ENCODE measurements at regions not wholly inside any gene's neighbourhood (a gene's known extent, or its start where the extent isn't known, plus 50 kb on each side); places are given as distances from the start of the nearest gene placed in this dataset.

GRCh38 chr13:67574320-67575233, 344.4 kb upstream of the PCDH9 start:
- TF ChIP-seq TEAD4 (IDR thresholded peaks at IDR 0.05) (0 out of 2 replicates have a peak, but pooled peaks have one; percentile 19), RAD21 (IDR thresholded peaks at IDR 0.05; ENCODE audit: low read depth) (no peak)

- TF ChIP-seq RAD21 (IDR thresholded peaks at IDR 0.05; ENCODE audit: low read depth) = no peak
- TF ChIP-seq TEAD4 (IDR thresholded peaks at IDR 0.05) = no peak
- no peak for TF ChIP-seq EGR1 (IDR thresholded peaks at IDR 0.05)
- no peak for TF ChIP-seq CEBPB (IDR thresholded peaks at IDR 0.05)
- no peak for TF ChIP-seq CREB1 (IDR thresholded peaks at IDR 0.05; ENCODE audit: low read depth)
- TF ChIP-seq FOXM1 (IDR thresholded peaks at IDR 0.05; ENCODE audit: borderline replicate concordance, low read depth) = no peak
- TF ChIP-seq, protein P1, sequence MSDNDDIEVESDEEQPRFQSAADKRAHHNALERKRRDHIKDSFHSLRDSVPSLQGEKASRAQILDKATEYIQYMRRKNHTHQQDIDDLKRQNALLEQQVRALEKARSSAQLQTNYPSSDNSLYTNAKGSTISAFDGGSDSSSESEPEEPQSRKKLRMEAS (IDR thresholded peaks at IDR 0.05) = no peak
- TF ChIP-seq, protein P2, sequence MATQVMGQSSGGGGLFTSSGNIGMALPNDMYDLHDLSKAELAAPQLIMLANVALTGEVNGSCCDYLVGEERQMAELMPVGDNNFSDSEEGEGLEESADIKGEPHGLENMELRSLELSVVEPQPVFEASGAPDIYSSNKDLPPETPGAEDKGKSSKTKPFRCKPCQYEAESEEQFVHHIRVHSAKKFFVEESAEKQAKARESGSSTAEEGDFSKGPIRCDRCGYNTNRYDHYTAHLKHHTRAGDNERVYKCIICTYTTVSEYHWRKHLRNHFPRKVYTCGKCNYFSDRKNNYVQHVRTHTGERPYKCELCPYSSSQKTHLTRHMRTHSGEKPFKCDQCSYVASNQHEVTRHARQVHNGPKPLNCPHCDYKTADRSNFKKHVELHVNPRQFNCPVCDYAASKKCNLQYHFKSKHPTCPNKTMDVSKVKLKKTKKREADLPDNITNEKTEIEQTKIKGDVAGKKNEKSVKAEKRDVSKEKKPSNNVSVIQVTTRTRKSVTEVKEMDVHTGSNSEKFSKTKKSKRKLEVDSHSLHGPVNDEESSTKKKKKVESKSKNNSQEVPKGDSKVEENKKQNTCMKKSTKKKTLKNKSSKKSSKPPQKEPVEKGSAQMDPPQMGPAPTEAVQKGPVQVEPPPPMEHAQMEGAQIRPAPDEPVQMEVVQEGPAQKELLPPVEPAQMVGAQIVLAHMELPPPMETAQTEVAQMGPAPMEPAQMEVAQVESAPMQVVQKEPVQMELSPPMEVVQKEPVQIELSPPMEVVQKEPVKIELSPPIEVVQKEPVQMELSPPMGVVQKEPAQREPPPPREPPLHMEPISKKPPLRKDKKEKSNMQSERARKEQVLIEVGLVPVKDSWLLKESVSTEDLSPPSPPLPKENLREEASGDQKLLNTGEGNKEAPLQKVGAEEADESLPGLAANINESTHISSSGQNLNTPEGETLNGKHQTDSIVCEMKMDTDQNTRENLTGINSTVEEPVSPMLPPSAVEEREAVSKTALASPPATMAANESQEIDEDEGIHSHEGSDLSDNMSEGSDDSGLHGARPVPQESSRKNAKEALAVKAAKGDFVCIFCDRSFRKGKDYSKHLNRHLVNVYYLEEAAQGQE (IDR thresholded peaks at IDR 0.05; ENCODE audit: low read depth) = no peak
- TF ChIP-seq TCF12 (IDR thresholded peaks at IDR 0.05; ENCODE audit: low read depth) = no peak
Observed at GRCh38 chr13:67568205-67568604, 338.1 kb upstream of the PCDH9 start.

DNA sequence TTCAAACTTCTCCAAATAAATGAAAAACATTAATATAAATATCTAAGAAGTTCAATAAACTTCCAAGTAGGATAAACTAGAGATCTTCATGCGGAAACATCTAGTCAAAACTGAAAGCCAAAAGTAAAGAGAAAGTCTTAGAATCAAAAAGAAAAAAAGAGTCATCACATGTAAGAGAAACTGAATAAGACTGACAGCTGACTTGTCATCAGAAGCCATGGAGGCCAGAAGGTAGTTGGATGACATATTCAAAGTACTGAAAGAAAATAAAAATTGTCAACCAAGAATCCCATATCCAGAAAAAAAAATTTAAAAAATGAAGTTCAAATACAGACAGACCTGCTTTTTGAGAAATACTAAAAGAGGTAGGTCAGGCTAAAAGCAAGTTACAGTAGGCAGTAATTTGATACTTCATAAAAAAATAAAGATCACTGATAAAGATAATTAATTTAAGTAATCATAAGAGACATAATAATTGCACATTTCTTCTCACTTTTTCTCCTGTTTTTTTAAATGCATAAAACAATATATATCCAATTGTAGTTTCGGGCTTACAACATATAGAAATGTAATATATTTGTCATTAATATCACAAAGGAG, 327.6 kb upstream of the PCDH9 start:
- no peak for TF ChIP-seq TEAD4 (IDR thresholded peaks at IDR 0.05)
- TF ChIP-seq TAF1 (IDR thresholded peaks at IDR 0.05; ENCODE audit: low read depth) = no peak
- TF ChIP-seq CEBPB (IDR thresholded peaks at IDR 0.05) = no peak
- TF ChIP-seq, protein P1 (IDR thresholded peaks at IDR 0.05) = no peak
- TF ChIP-seq RAD21 (IDR thresholded peaks at IDR 0.05; ENCODE audit: low read depth) = no peak
- no peak for TF ChIP-seq EP300 (IDR thresholded peaks at IDR 0.05; ENCODE audit: borderline replicate concordance)
- TF ChIP-seq YY1 (IDR thresholded peaks at IDR 0.05; ENCODE audit: low read depth) = no peak
- TF ChIP-seq NFIC (IDR thresholded peaks at IDR 0.05) = no peak
- no peak for TF ChIP-seq EGR1 (IDR thresholded peaks at IDR 0.05)
- TF ChIP-seq, protein P2 (IDR thresholded peaks at IDR 0.05; ENCODE audit: low read depth) = no peak
- TF ChIP-seq, protein P3, sequence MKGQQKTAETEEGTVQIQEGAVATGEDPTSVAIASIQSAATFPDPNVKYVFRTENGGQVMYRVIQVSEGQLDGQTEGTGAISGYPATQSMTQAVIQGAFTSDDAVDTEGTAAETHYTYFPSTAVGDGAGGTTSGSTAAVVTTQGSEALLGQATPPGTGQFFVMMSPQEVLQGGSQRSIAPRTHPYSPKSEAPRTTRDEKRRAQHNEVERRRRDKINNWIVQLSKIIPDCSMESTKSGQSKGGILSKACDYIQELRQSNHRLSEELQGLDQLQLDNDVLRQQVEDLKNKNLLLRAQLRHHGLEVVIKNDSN (IDR thresholded peaks at IDR 0.05) = no peak
- no peak for TF ChIP-seq CREB1 (IDR thresholded peaks at IDR 0.05; ENCODE audit: low read depth)
- no peak for TF ChIP-seq ZBTB7A (IDR thresholded peaks at IDR 0.05; ENCODE audit: low read depth)
- no peak for TF ChIP-seq FOXM1 (IDR thresholded peaks at IDR 0.05; ENCODE audit: borderline replicate concordance, low read depth)
- no peak for TF ChIP-seq TCF12 (IDR thresholded peaks at IDR 0.05; ENCODE audit: low read depth)

GRCh38 chr13:67557118-67557517, 327.0 kb upstream of the PCDH9 start:
- no peak for TF ChIP-seq CEBPB (IDR thresholded peaks at IDR 0.05)
- no peak for TF ChIP-seq EGR1 (IDR thresholded peaks at IDR 0.05)
- TF ChIP-seq RAD21 (IDR thresholded peaks at IDR 0.05; ENCODE audit: low read depth) = no peak
- TF ChIP-seq TCF12 (IDR thresholded peaks at IDR 0.05; ENCODE audit: low read depth) = no peak
- TF ChIP-seq, protein P2 (IDR thresholded peaks at IDR 0.05; ENCODE audit: low read depth) = no peak
- no peak for TF ChIP-seq CREB1 (IDR thresholded peaks at IDR 0.05; ENCODE audit: low read depth)
- no peak for TF ChIP-seq FOXM1 (IDR thresholded peaks at IDR 0.05; ENCODE audit: borderline replicate concordance, low read depth)
- TF ChIP-seq, protein P3 (IDR thresholded peaks at IDR 0.05) = no peak
- TF ChIP-seq EP300 (IDR thresholded peaks at IDR 0.05; ENCODE audit: borderline replicate concordance) = no peak
- no peak for TF ChIP-seq NFIC (IDR thresholded peaks at IDR 0.05)
- TF ChIP-seq ZBTB7A (IDR thresholded peaks at IDR 0.05; ENCODE audit: low read depth) = no peak
- TF ChIP-seq TAF1 (IDR thresholded peaks at IDR 0.05; ENCODE audit: low read depth) = no peak
